OCI-LY7 (cell line): ENCODE measurements at regions not wholly inside any gene's neighbourhood (a gene's known extent, or its start where the extent isn't known, plus 50 kb on each side); places are given as distances from the start of the nearest gene placed in this dataset.

ENCODE experiments used
- BruUV-seq: library from RNA; stranded (reverse); fragments of 400-500 nt; replicated peaks from 2 replicates; lab custom pipeline; 2021; lab: Mats Ljungman, UMichigan
- CTCF ChIA-PET: fragments of 300-600 bp; sonication (Branson Sonifier 250); formaldehyde crosslinking; loops from one replicate; lab custom pipeline; 2022; ENCODE audit warnings: antibody characterized with exemption; ENCODE audit not compliant: unreplicated experiment; lab: Charles Lee
- POLR2A ChIA-PET: fragments of 300-600 bp; sonication (Branson Sonifier 250); formaldehyde crosslinking; loops from one replicate; lab custom pipeline; 2022; ENCODE audit warnings: antibody characterized with exemption; lab: Charles Lee
- DNase-seq: peaks from one replicate; pipeline ENCODE4 v3.0.0-alpha.2; 2015; ENCODE audit warnings: low spot score
- H2AFZ ChIP-seq: fragments of 200-600 bp; sonication (generic), shearing (Covaris generic); 2 replicates; pipeline ENCODE4 v1.6.1; 2014; ENCODE audit warnings: mild to moderate bottlenecking, antibody characterized with exemption, low read length, moderate library complexity
- H3K27ac ChIP-seq: fragments of 200-600 bp; sonication (generic); 2 replicates; pipeline ENCODE4 v1.5.1; 2014; ENCODE audit warnings: mixed run types, low read depth, mild to moderate bottlenecking, moderate library complexity, low read length, inconsistent platforms; ENCODE audit not compliant: poor library complexity, severe bottlenecking
- H3K36me3 ChIP-seq: fragments of 200-600 bp; sonication (generic); 2 replicates; pipeline ENCODE4 v1.6.1; 2014; ENCODE audit warnings: mild to moderate bottlenecking, antibody characterized with exemption, low read length, moderate library complexity, mixed read lengths; ENCODE audit not compliant: insufficient read depth
- H3K4me1 ChIP-seq: fragments of 200-600 bp; sonication (generic); 2 replicates; pipeline ENCODE4 v1.5.1; 2014; ENCODE audit warnings: mild to moderate bottlenecking, low read length; ENCODE audit not compliant: insufficient read depth, poor library complexity, severe bottlenecking
- H3K4me2 ChIP-seq: fragments of 200-600 bp; sonication (generic); 2 replicates; pipeline ENCODE4 v1.6.1; 2014; ENCODE audit warnings: mild to moderate bottlenecking, low read length
- H3K4me3 ChIP-seq: fragments of 200-600 bp; sonication (generic); 2 replicates; pipeline ENCODE4 v1.5.1; 2014; ENCODE audit warnings: mild to moderate bottlenecking, low read depth, low read length; ENCODE audit not compliant: poor library complexity, severe bottlenecking
- H3K79me2 ChIP-seq: fragments of 200-600 bp; sonication (generic); 2 replicates; pipeline ENCODE4 v1.6.1; 2016; ENCODE audit warnings: low read depth, mild to moderate bottlenecking, low read length, moderate library complexity, mixed read lengths; ENCODE audit not compliant: insufficient read depth
- H3K9me2 ChIP-seq: fragments of 200-600 bp; sonication (generic); 2 replicates; pipeline ENCODE4 v1.6.1; 2016; ENCODE audit warnings: mild to moderate bottlenecking, low read length, mixed read lengths; ENCODE audit not compliant: insufficient read depth
- H3K9me3 ChIP-seq: fragments of 200-600 bp; sonication (generic); 2 replicates; pipeline ENCODE4 v1.6.1; 2014; ENCODE audit warnings: mild to moderate bottlenecking, mixed run types, low read length, mixed read lengths
- H4K20me1 ChIP-seq: fragments of 200-600 bp; sonication (generic); 2 replicates; pipeline ENCODE4 v1.6.1; 2014; ENCODE audit warnings: mild to moderate bottlenecking, antibody characterized with exemption, low read length, moderate library complexity, mixed read lengths; ENCODE audit not compliant: insufficient read depth
- CTCF ChIP-seq: fragments of 200-600 bp; sonication (generic); conservative IDR thresholded peaks from 2 replicates; pipeline ENCODE4 v1.5.1; 2014; ENCODE audit warnings: mild to moderate bottlenecking, antibody characterized with exemption, low read length, moderate library complexity, mixed read lengths
- EZH2phosphoT487 ChIP-seq: fragments of 200-600 bp; sonication (generic); IDR thresholded peaks from 2 replicates; pipeline ENCODE4 v1.6.1; 2018; ENCODE audit warnings: low read depth, borderline replicate concordance, mild to moderate bottlenecking, mixed run types, antibody characterized with exemption, low read length, moderate library complexity, mixed read lengths
- intact Hi-C: fragments of 100-400 bp; cut with micrococcal nuclease; formaldehyde crosslinking; loops from one replicate; pipeline ENCODE4 v1.10.0; 2022; ENCODE audit not compliant: unreplicated experiment

- intact Hi-C loops = no loop called here
- no peaks in the 10 kb centered on the region for H3K9me3 ChIP-seq
- TF ChIP-seq EZH2phosphoT487 (no peak), CTCF (no peak)
- H2AFZ ChIP-seq = no peak overlapping the region
- BruUV-seq = no TSS peak
- ChIA-PET CTCF (no interaction called here), POLR2A (no interaction called here)
- H3K4me1 ChIP-seq = no peaks in the 10 kb centered on the region
- no peaks in the 10 kb centered on the region for H3K79me2 ChIP-seq
- H3K27ac ChIP-seq = no peak overlapping the region
- H4K20me1 ChIP-seq = no peaks in the 10 kb centered on the region
- DNase-seq = no peak
- H3K9me2 ChIP-seq = no peaks in the 10 kb centered on the region
- H3K4me3 ChIP-seq = no peak overlapping the region
- H3K4me2 ChIP-seq = no peak overlapping the region
- no peaks in the 10 kb centered on the region for H3K36me3 ChIP-seq
These were observed 179.3 kb downstream of the SIPA1L2 start for GRCh38 chr1:232450615-232451014.

- TF ChIP-seq EZH2phosphoT487 (no peak), CTCF (no peak)
- no peaks in the 10 kb centered on the region for H4K20me1 ChIP-seq
- no peak for DNase-seq
- H3K4me3 ChIP-seq = no peak overlapping the region
- no peaks in the 10 kb centered on the region for H3K79me2 ChIP-seq
- H3K36me3 ChIP-seq = no peaks in the 10 kb centered on the region
- H3K27ac ChIP-seq = no peak overlapping the region
- no TSS peak for BruUV-seq
- H3K9me2 ChIP-seq = no peaks in the 10 kb centered on the region
- H3K4me1 ChIP-seq = no peaks in the 10 kb centered on the region
- ChIA-PET CTCF (no interaction called here), POLR2A (no interaction called here)
- no peak overlapping the region for H3K4me2 ChIP-seq
- H3K9me3 ChIP-seq = no peaks in the 10 kb centered on the region
- intact Hi-C loops = no loop called here
- no peak overlapping the region for H2AFZ ChIP-seq
These were observed 182.8 kb downstream of the SIPA1L2 start for GRCh38 chr1:232447125-232447524.

GRCh38 chr1:232445361-232446106 lies 184.4 kb downstream of the SIPA1L2 start:
- Histone ChIP-seq H3K27ac (no peak overlapping the region), H3K4me1 (no peaks in the 10 kb centered on the region), H3K4me2 (no peak overlapping the region), H3K9me2 (no peaks in the 10 kb centered on the region), H2AFZ (no peak overlapping the region), H3K4me3 (no peak overlapping the region), H3K36me3 (peaks cover 8% of the 10 kb centered on the region; the same call in 1 of the 2 replicates), H3K79me2 (no peaks in the 10 kb centered on the region), H4K20me1 (no peaks in the 10 kb centered on the region), H3K9me3 (no peaks in the 10 kb centered on the region)
- TF ChIP-seq CTCF (no peak), EZH2phosphoT487 (no peak)
- POLR2A ChIA-PET = interaction anchor here (1.0 to 1.4 kb wide), 2 partner anchors 10 to 40 kb away, joined by 4 read pairs; no protein-coding TSS in a partner anchor
- no TSS peak for BruUV-seq
- CTCF ChIA-PET = no interaction called here
- DNase-seq = no peak
- intact Hi-C loops = no loop called here
